PC-9 (cell line): ENCODE measurements at regions not wholly inside any gene's neighbourhood (a gene's known extent, or its start where the extent isn't known, plus 50 kb on each side); places are given as distances from the start of the nearest gene placed in this dataset.

Source experiments
- BruUV-seq: library from RNA; stranded (reverse); fragments of 400-500 nt; replicated peaks from 2 replicates; lab custom pipeline; 2021; lab: Mats Ljungman, UMichigan
- CTCF ChIA-PET: fragments of 300-600 bp; sonication (Branson Sonifier 250); formaldehyde crosslinking; loops from one replicate; lab custom pipeline; 2022; ENCODE audit warnings: antibody characterized with exemption; lab: Charles Lee
- POLR2A ChIA-PET: fragments of 300-600 bp; sonication (Branson Sonifier 250); formaldehyde crosslinking; loops from one replicate; lab custom pipeline; 2022; ENCODE audit warnings: antibody characterized with exemption; ENCODE audit not compliant: unreplicated experiment; lab: Charles Lee
- DNase-seq, 2 experiments: peaks; one replicate each; pipeline versions ENCODE4 v3.0.0 to v3.0.0-alpha.2; 2015 to 2022; ENCODE audit warnings: mixed read lengths in 1 of 2
- H2AFZ ChIP-seq: fragments of 200-600 bp; sonication (generic); 2 replicates; pipeline ENCODE4 v1.8.1; 2017; ENCODE audit warnings: antibody characterized with exemption
- H3F3A ChIP-seq: fragments of 200-600 bp; sonication (generic); 2 replicates; pipeline ENCODE4 v1.8.1; 2017; ENCODE audit warnings: antibody characterized with exemption, mild to moderate bottlenecking, low read depth; ENCODE audit not compliant: insufficient read depth
- H3K27ac ChIP-seq: fragments of 200-600 bp; sonication (generic); 2 replicates; pipeline ENCODE4 v1.6.1; 2016; ENCODE audit warnings: mixed run types
- H3K27me3 ChIP-seq: fragments of 200-600 bp; sonication (generic); 2 replicates; pipeline ENCODE4 v1.6.1; 2016; ENCODE audit warnings: low read depth, mixed run types; ENCODE audit not compliant: insufficient read depth
- H3K36me3 ChIP-seq: fragments of 200-600 bp; sonication (generic); 2 replicates; pipeline ENCODE4 v1.6.1; 2016; ENCODE audit warnings: low read depth, mixed run types
- H3K4me1 ChIP-seq: fragments of 200-600 bp; sonication (generic); replicated peaks from 2 replicates; pipeline ENCODE4 v1.6.1; 2016; ENCODE audit warnings: mixed run types; ENCODE audit not compliant: insufficient read depth
- H3K4me2 ChIP-seq: fragments of 200-600 bp; sonication (generic); 2 replicates; pipeline ENCODE4 v1.6.1; 2017; ENCODE audit warnings: mixed run types
- H3K4me3 ChIP-seq: fragments of 200-600 bp; sonication (generic); 2 replicates; pipeline ENCODE4 v1.6.1; 2016; ENCODE audit warnings: mixed run types
- H3K79me2 ChIP-seq: fragments of 200-600 bp; sonication (generic); 2 replicates; pipeline ENCODE4 v1.6.1; 2017; ENCODE audit warnings: low read depth, mixed run types
- H3K9me2 ChIP-seq: fragments of 200-600 bp; sonication (generic); 2 replicates; pipeline ENCODE4 v1.8.1; 2017; ENCODE audit warnings: mild to moderate bottlenecking; ENCODE audit not compliant: insufficient read depth
- H3K9me3 ChIP-seq: fragments of 200-600 bp; sonication (generic); 2 replicates; pipeline ENCODE4 v1.8.1; 2016; ENCODE audit warnings: low read depth; ENCODE audit not compliant: insufficient read depth
- H4K20me1 ChIP-seq: fragments of 200-600 bp; sonication (generic); 2 replicates; pipeline ENCODE4 v1.8.1; 2017; ENCODE audit not compliant: insufficient read depth
- EZH2 ChIP-seq: fragments of 200-600 bp; sonication (generic); IDR thresholded peaks from 2 replicates; pipeline ENCODE4 v1.8.0; 2017; ENCODE audit warnings: antibody characterized with exemption, low read depth
- intact Hi-C: fragments of 100-400 bp; cut with micrococcal nuclease; formaldehyde crosslinking; loops from one replicate; pipeline ENCODE4 v1.10.0; 2022; ENCODE audit not compliant: unreplicated experiment
- TF ChIP-seq, protein P1 (sequence below): fragments of 200-600 bp; sonication (generic); conservative IDR thresholded peaks from 2 replicates; pipeline ENCODE4 v1.6.1; 2017; ENCODE audit warnings: mixed run types, antibody characterized with exemption, mild to moderate bottlenecking, moderate library complexity

DNA sequence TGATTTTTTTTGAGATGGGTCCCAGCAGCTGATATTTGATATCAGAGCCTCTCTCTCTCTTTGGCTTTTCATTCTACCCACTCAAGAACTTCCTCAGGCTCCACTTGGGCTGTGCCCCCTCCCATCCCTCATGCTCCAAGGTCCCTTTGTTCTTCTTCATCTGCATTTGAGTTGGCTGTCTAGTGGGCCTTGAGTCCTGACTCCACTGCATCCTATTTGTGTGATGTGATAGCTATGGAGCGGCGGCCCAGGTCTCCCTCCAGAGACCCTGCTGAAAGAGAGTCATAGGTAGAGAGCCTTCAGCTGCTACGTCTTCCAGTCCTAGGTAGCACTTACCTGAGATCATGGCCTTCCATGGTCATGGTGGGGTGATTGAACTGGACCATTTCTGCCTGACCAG is 123.1 kb upstream of the VRK1 start:
- intact Hi-C loops, result no loop called here
- ChIA-PET CTCF (no interaction called here), POLR2A (no interaction called here)
- Histone ChIP-seq H3K79me2 (no peaks in the 10 kb centered on the region), H3K9me2 (no peaks in the 10 kb centered on the region), H2AFZ (no peak overlapping the region), H3K9me3 (no peaks in the 10 kb centered on the region), H3K27me3 (0 out of 2 replicates have a peak, but pooled peaks cover 8% of the 10 kb centered on the region), H3K4me1 (peaks cover 10% of the 10 kb centered on the region; the same call in 1 of the 2 replicates), H3F3A (peaks cover 8% of the 10 kb centered on the region; the same call in 1 of the 2 replicates), H3K4me3 (no peak overlapping the region), H3K27ac (no peak overlapping the region), H4K20me1 (no peaks in the 10 kb centered on the region), H3K36me3 (no peaks in the 10 kb centered on the region), H3K4me2 (no peak overlapping the region)
- no peak for TF ChIP-seq EZH2
- no TSS peak for BruUV-seq
- DNase-seq, result no peak

DNA sequence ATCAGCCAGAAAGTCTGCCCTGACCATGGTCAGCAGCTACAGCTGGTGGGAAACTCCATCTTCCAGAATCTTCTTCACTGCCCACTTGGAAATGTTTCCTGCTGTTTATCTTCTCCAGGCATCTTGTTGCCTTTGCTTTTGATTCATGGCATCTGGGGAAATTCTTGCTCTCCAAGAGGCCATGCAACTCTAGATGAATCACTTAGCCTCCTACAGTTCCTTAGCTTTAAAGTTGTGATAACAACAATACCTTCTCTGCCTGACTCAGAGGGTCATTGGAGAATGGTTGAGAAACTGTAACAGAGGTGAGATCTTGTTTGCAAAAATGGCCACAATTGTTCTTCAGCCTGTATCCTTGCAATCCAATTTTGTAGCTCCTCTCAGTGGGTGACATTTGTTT is 121.0 kb upstream of the VRK1 start:
- POLR2A ChIA-PET, result no interaction called here
- no peaks in the 10 kb centered on the region for H3K9me2 ChIP-seq
- TF ChIP-seq, protein P1, sequence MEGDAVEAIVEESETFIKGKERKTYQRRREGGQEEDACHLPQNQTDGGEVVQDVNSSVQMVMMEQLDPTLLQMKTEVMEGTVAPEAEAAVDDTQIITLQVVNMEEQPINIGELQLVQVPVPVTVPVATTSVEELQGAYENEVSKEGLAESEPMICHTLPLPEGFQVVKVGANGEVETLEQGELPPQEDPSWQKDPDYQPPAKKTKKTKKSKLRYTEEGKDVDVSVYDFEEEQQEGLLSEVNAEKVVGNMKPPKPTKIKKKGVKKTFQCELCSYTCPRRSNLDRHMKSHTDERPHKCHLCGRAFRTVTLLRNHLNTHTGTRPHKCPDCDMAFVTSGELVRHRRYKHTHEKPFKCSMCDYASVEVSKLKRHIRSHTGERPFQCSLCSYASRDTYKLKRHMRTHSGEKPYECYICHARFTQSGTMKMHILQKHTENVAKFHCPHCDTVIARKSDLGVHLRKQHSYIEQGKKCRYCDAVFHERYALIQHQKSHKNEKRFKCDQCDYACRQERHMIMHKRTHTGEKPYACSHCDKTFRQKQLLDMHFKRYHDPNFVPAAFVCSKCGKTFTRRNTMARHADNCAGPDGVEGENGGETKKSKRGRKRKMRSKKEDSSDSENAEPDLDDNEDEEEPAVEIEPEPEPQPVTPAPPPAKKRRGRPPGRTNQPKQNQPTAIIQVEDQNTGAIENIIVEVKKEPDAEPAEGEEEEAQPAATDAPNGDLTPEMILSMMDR, result no peak
- TF ChIP-seq EZH2, result no peak
- no TSS peak for BruUV-seq
- H2AFZ ChIP-seq, result no peak overlapping the region
- intact Hi-C loops, result no loop called here
- H3K4me1 ChIP-seq, result peaks cover 10% of the 10 kb centered on the region; the same call in 1 of the 2 replicates
- H3K27ac ChIP-seq, result no peak overlapping the region
- H3K9me3 ChIP-seq, result no peaks in the 10 kb centered on the region
- CTCF ChIA-PET, result no interaction called here
- peak in 1 of 2 experiments; percentile 64 for DNase-seq
- H3K4me2 ChIP-seq, result no peak overlapping the region
- no peak overlapping the region for H3K4me3 ChIP-seq
- no peaks in the 10 kb centered on the region for H3K79me2 ChIP-seq
- H3K36me3 ChIP-seq, result no peaks in the 10 kb centered on the region
- no peaks in the 10 kb centered on the region for H3K27me3 ChIP-seq
- H4K20me1 ChIP-seq, result no peaks in the 10 kb centered on the region
- peaks cover 8% of the 10 kb centered on the region; the same call in 1 of the 2 replicates for H3F3A ChIP-seq

DNA sequence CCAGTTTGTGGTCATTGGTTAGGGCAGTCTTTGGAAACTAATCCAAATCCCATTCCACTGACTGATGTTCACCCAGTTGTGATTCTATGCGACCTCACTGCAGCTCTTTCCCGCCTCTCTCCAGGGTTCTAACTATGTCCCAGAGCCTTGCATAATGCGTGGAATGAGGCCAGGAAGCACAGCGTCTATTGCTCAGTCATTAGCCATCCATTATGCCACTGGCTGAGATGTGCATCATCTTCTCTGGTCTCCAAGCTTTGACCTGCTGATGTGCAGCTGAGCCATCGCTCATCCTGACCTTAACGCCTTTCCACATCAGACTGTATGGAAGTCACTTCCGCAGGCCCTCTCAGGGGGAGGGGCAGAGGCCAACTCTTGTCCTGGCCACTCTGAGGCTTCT is 115.4 kb upstream of the VRK1 start:
- Histone ChIP-seq H3K36me3 (no peaks in the 10 kb centered on the region), H3F3A (no peaks in the 10 kb centered on the region), H3K79me2 (no peaks in the 10 kb centered on the region), H3K27ac (no peak overlapping the region), H3K9me2 (no peaks in the 10 kb centered on the region), H4K20me1 (no peaks in the 10 kb centered on the region), H3K27me3 (no peaks in the 10 kb centered on the region), H3K4me2 (no peak overlapping the region), H3K4me1 (no peaks in the 10 kb centered on the region), H2AFZ (no peak overlapping the region), H3K9me3 (no peaks in the 10 kb centered on the region), H3K4me3 (no peak overlapping the region)
- BruUV-seq, result no TSS peak
- no peak for DNase-seq
- ChIA-PET CTCF (no interaction called here), POLR2A (no interaction called here)
- no peak for TF ChIP-seq EZH2
- TF ChIP-seq, protein P1, result no peak
- intact Hi-C loops, result no loop called here

DNA sequence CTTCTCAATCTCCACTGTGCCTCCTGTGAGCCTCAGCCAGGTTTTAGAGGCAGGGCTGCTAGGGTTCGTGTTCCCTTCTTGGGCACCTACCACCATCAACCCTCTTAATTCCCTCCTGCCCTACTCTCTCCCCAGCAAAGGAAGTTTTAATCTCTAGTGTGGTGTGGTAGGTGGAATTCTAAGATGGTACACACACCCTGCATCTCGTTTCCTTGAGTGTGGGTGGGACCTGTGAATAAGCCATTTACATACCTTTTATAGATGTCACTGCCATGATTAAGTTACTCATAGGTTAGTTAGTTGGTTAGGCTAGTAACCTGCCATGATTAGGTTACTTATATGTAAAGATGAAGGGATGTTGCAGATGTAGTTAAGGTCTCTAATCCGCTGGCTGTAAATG is 114.8 kb upstream of the VRK1 start:
- TF ChIP-seq EZH2, result no peak
- TF ChIP-seq, protein P1, result no peak
- Histone ChIP-seq H3K27ac (no peak overlapping the region), H3K36me3 (no peaks in the 10 kb centered on the region)

More for the DNA sequence above, 114.8 kb upstream of the VRK1 start:
- POLR2A ChIA-PET, result no interaction called here
- Histone ChIP-seq H3K79me2 (no peaks in the 10 kb centered on the region), H3K4me1 (no peaks in the 10 kb centered on the region), H3K27me3 (no peaks in the 10 kb centered on the region), H3K4me3 (no peak overlapping the region), H4K20me1 (no peaks in the 10 kb centered on the region), H3F3A (no peaks in the 10 kb centered on the region), H3K9me2 (no peaks in the 10 kb centered on the region), H3K9me3 (no peaks in the 10 kb centered on the region), H3K4me2 (no peak overlapping the region), H2AFZ (no peak overlapping the region)
- intact Hi-C loops, result no loop called here
- CTCF ChIA-PET, result no interaction called here
- no TSS peak for BruUV-seq
- DNase-seq, result no peak
